IMR-90 (cell line): ENCODE measurements at regions not wholly inside any gene's neighbourhood (a gene's known extent, or its start where the extent isn't known, plus 50 kb on each side); places are given as distances from the start of the nearest gene placed in this dataset.

Source experiments
- ATAC-seq: fragments of 200-7000 bp; cut with Tn5 transposase; 2 replicates; pipeline ENCODE4 v1.9.1; 2020; ENCODE audit warnings: low read depth, mild to moderate bottlenecking, moderate library complexity
- BruUV-seq: library from RNA; stranded (reverse); fragments of 400-500 nt; replicated peaks from 2 replicates; lab custom pipeline; 2021; lab: Mats Ljungman, UMichigan
- CTCF ChIA-PET: fragments of 300-600 bp; formaldehyde crosslinking; extraction: SDS; loops from one replicate; lab custom pipeline; 2021; ENCODE audit warnings: antibody characterized with exemption; lab: Yijun Ruan, JAX
- POLR2A ChIA-PET: fragments of 300-600 bp; sonication (Branson Sonifier 250); formaldehyde crosslinking; loops from one replicate; lab custom pipeline; 2022; ENCODE audit warnings: antibody characterized with exemption; ENCODE audit not compliant: unreplicated experiment; lab: Charles Lee
- DNase-seq: peaks from one replicate; pipeline ENCODE4 v3.0.0; 2013
- H2AFZ ChIP-seq: replicated peaks from 2 replicates; pipeline ENCODE3; 2013; ENCODE audit warnings: low read length, mild to moderate bottlenecking; ENCODE audit not compliant: poor library complexity
- H2AK5ac ChIP-seq: 2 replicates; pipeline ENCODE4 v1.6.1; 2013; ENCODE audit warnings: low read depth, low read length, inconsistent platforms
- H2AK9ac ChIP-seq: replicated peaks from 2 replicates; pipeline ENCODE3; 2013; ENCODE audit warnings: mild to moderate bottlenecking, low read depth, low read length, moderate library complexity; ENCODE audit not compliant: poor library complexity
- H2BK120ac ChIP-seq: 2 replicates; pipeline ENCODE4 v1.6.1; 2013; ENCODE audit warnings: low read depth, low read length, inconsistent platforms
- H2BK15ac ChIP-seq: 3 replicates; pipeline ENCODE4 v1.6.1; 2013; ENCODE audit warnings: low read depth, low read length, inconsistent platforms
- H2BK20ac ChIP-seq: 2 replicates; pipeline ENCODE4 v1.6.1; 2013; ENCODE audit warnings: low read depth, mild to moderate bottlenecking, inconsistent platforms, low read length, moderate library complexity
- H2BK5ac ChIP-seq: 2 replicates; pipeline ENCODE4 v1.6.1; 2013; ENCODE audit warnings: mild to moderate bottlenecking, low read depth, low read length, inconsistent platforms; ENCODE audit not compliant: poor library complexity, severe bottlenecking
- H3K14ac ChIP-seq: replicated peaks from 2 replicates; pipeline ENCODE4 v1.6.1; 2013; ENCODE audit warnings: low read depth, low read length, inconsistent platforms
- H3K18ac ChIP-seq: 2 replicates; pipeline ENCODE4 v1.6.1; 2013; ENCODE audit warnings: low read depth, low read length, control low read depth
- H3K23ac ChIP-seq: 2 replicates; pipeline ENCODE4 v1.6.1; 2013; ENCODE audit warnings: low read depth, low read length, inconsistent platforms
- H3K27ac ChIP-seq: 2 replicates; pipeline ENCODE4 v1.5.1; 2013; ENCODE audit warnings: mild to moderate bottlenecking, control low read depth, low read length; ENCODE audit not compliant: insufficient read depth
- H3K27me3 ChIP-seq: 2 replicates; pipeline ENCODE4 v1.6.1; 2013; ENCODE audit warnings: low read length; ENCODE audit not compliant: control insufficient read depth, insufficient read depth
- H3K36me3 ChIP-seq: 2 replicates; pipeline ENCODE4 v1.6.1; 2013; ENCODE audit warnings: low read length, mixed read lengths; ENCODE audit not compliant: control insufficient read depth, insufficient read depth
- H3K4ac ChIP-seq: 2 replicates; pipeline ENCODE4 v1.6.1; 2013; ENCODE audit warnings: low read depth, low read length, inconsistent platforms
- H3K4me1 ChIP-seq: 2 replicates; pipeline ENCODE4 v1.6.1; 2013; ENCODE audit warnings: low read length, mixed read lengths; ENCODE audit not compliant: control insufficient read depth, insufficient read depth
- H3K4me2 ChIP-seq: 2 replicates; pipeline ENCODE4 v1.6.1; 2013; ENCODE audit warnings: low read depth, mild to moderate bottlenecking, control low read depth, low read length, moderate library complexity
- H3K4me3 ChIP-seq: 2 replicates; pipeline ENCODE4 v1.5.1; 2013; ENCODE audit warnings: low read depth, mild to moderate bottlenecking, control low read depth, low read length, moderate library complexity; ENCODE audit not compliant: insufficient read depth
- H3K56ac ChIP-seq: 2 replicates; pipeline ENCODE4 v1.6.1; 2013; ENCODE audit warnings: low read length, inconsistent platforms; ENCODE audit not compliant: insufficient read depth; ENCODE audit errors: extremely low read depth
- H3K79me1 ChIP-seq, 2 experiments: 2 replicates each; pipeline ENCODE4 v1.6.1; 2013; ENCODE audit warnings: low read length in 2 of 2, inconsistent platforms in 1 of 2, low read depth in 1 of 2
- H3K9ac ChIP-seq: 2 replicates; pipeline ENCODE4 v1.6.1; 2013; ENCODE audit warnings: low read depth, low read length, control low read depth
- H3K9me1 ChIP-seq: 2 replicates; pipeline ENCODE4 v1.6.1; 2013; ENCODE audit warnings: low read length, inconsistent platforms; ENCODE audit not compliant: insufficient read depth
- H3K9me3 ChIP-seq: 2 replicates; pipeline ENCODE4 v1.6.1; 2013; ENCODE audit warnings: low read length; ENCODE audit not compliant: control insufficient read depth, insufficient read depth
- H4K20me1 ChIP-seq: 2 replicates; pipeline ENCODE4 v1.6.1; 2013; ENCODE audit warnings: low read length, inconsistent platforms; ENCODE audit not compliant: insufficient read depth
- H4K5ac ChIP-seq: 2 replicates; pipeline ENCODE4 v1.6.1; 2013; ENCODE audit warnings: mild to moderate bottlenecking, low read depth, low read length, control low read depth
- H4K8ac ChIP-seq, 2 experiments: 2 replicates each; pipeline ENCODE4 v1.6.1; 2013; ENCODE audit warnings: low read depth in 2 of 2, low read length in 2 of 2, control low read depth in 1 of 2, inconsistent platforms in 1 of 2
- H4K91ac ChIP-seq: 2 replicates; pipeline ENCODE4 v1.6.1; 2013; ENCODE audit warnings: low read depth, low read length, inconsistent platforms; ENCODE audit not compliant: insufficient read depth
- BHLHE40 ChIP-seq: fragments of 150-350 bp; IDR thresholded peaks from 2 replicates; pipeline ENCODE4 v1.6.1; 2016; ENCODE audit warnings: mild to moderate bottlenecking, low read depth, low read length
- CEBPB ChIP-seq: IDR thresholded peaks from 2 replicates; pipeline ENCODE4 v1.6.1; 2012; ENCODE audit warnings: low read depth, low read length, improper control_type of control experiment
- CHD1 ChIP-seq: IDR thresholded peaks from 2 replicates; pipeline ENCODE4 v1.6.1; 2012; ENCODE audit warnings: low read depth, low read length, improper control_type of control experiment
- CTCF ChIP-seq: conservative IDR thresholded peaks from 2 replicates; pipeline ENCODE4 v1.5.1; 2012; ENCODE audit warnings: mild to moderate bottlenecking, low read depth, low read length, improper control_type of control experiment
- FOS ChIP-seq: fragments of 150-350 bp; IDR thresholded peaks from 2 replicates; pipeline ENCODE4 v1.6.1; 2016; ENCODE audit warnings: low read depth, low read length
- MAFK ChIP-seq: IDR thresholded peaks from 2 replicates; pipeline ENCODE4 v1.6.1; 2012; ENCODE audit warnings: low read depth, low read length, improper control_type of control experiment
- MAZ ChIP-seq: IDR thresholded peaks from 2 replicates; pipeline ENCODE4 v1.6.1; 2012; ENCODE audit warnings: low read depth, mild to moderate bottlenecking, low read length, improper control_type of control experiment, moderate library complexity, borderline replicate concordance
- MXI1 ChIP-seq: IDR thresholded peaks from 2 replicates; pipeline ENCODE4 v1.6.1; 2012; ENCODE audit warnings: low read depth, mild to moderate bottlenecking, low read length, moderate library complexity, borderline replicate concordance
- POLR2A ChIP-seq: IDR thresholded peaks from 2 replicates; pipeline ENCODE4 v1.6.1; 2012; ENCODE audit warnings: mild to moderate bottlenecking, low read depth, low read length
- RAD21 ChIP-seq: IDR thresholded peaks from 2 replicates; pipeline ENCODE4 v1.6.1; 2012; ENCODE audit warnings: low read length, improper control_type of control experiment
- WGBS, 2 experiments: methylation state at CpG; one replicate each; pipeline versions ENCODE4 v1.1.5 to v1.1.7; 2013; ENCODE audit warnings: missing lambda C conversion rate in 2 of 2; ENCODE audit not compliant: insufficient read length in 1 of 2; ENCODE audit errors: extremely low coverage in 2 of 2; 5-methylcytosine and 5-hydroxymethylcytosine counted together
- dilution Hi-C: fragments of 300-500 bp; cut with HindIII; formaldehyde crosslinking; loops from one replicate; pipeline ENCODE4 v1.14.3; 2018; ENCODE audit warnings: low sequenced_read_pairs; ENCODE audit not compliant: unreplicated experiment
- in situ Hi-C: fragments of 300-500 bp; cut with MboI; formaldehyde crosslinking; loops from 3 replicates; pipeline ENCODE4 v1.14.3; 2019; ENCODE audit warnings: low sequenced_read_pairs, inconsistent platforms, mixed read lengths
- intact Hi-C: fragments of 100-400 bp; cut with micrococcal nuclease; formaldehyde crosslinking; loops from 2 replicates; pipeline ENCODE4 v1.10.0; 2022

GRCh38 chr14:76958980-76959710 is 69.4 kb downstream of the IRF2BPL start:
- peak overlapping the region; percentile 66 for H3K27ac ChIP-seq
- no peaks in the 10 kb centered on the region for H3K27me3 ChIP-seq
- 53% methylated on average over 3 of the region's 8 CpGs; no CpG with 5 or more reads in 1 of the 2 experiments for WGBS, 2 experiments
- H3K9me1 ChIP-seq = peaks cover 17% of the 10 kb centered on the region; the same call in 1 of the 2 replicates
- peak overlapping the region; percentile 98 for H4K91ac ChIP-seq
- ATAC-seq = peak; percentile 25
- no peaks in the 10 kb centered on the region for H3K9me3 ChIP-seq
- in situ Hi-C loops (no loop called here), intact Hi-C loops (no loop called here), dilution Hi-C loops (no loop called here)
- peak overlapping the region; percentile 57; the same call in 1 of the 2 replicates for H3K4me2 ChIP-seq
- H3K14ac ChIP-seq = peak overlapping the region; percentile 98
- H3K4me1 ChIP-seq = peaks cover 40% of the 10 kb centered on the region
- TF ChIP-seq MAFK (no peak), CHD1 (no peak), BHLHE40 (no peak), POLR2A (peak; percentile 7; the same call in 1 of the 2 replicates), MXI1 (peak; percentile 15; the same call in 1 of the 2 replicates), RAD21 (no peak), FOS (peak; percentile 79), CEBPB (no peak), CTCF (no peak), MAZ (0 out of 2 replicates have a peak, but pooled peaks have one; percentile 38)
- H4K5ac ChIP-seq = peak overlapping the region; percentile 85
- peak overlapping the region; percentile 100 for H3K4ac ChIP-seq
- no peaks in the 10 kb centered on the region for H4K20me1 ChIP-seq
- H3K36me3 ChIP-seq = no peaks in the 10 kb centered on the region
- ChIA-PET CTCF (interaction anchor here (0.6 to 1.6 kb wide), 2 partner anchors 41 to 43 kb away, joined by 3 to 5 read pairs; no protein-coding TSS in a partner anchor), POLR2A (interaction anchor here (0.6 kb wide), 1 partner anchor 170 kb away, joined by 4 read pairs; no protein-coding TSS in a partner anchor)
- peak overlapping the region; percentile 99 for H2BK20ac ChIP-seq
- peak overlapping the region; percentile 98 for H2BK5ac ChIP-seq
- H4K8ac ChIP-seq = peak overlapping the region; percentile 88 to 98
- H3K4me3 ChIP-seq = no peak overlapping the region
- H3K23ac ChIP-seq = peak overlapping the region; percentile 99
- no TSS peak for BruUV-seq
- H2AK5ac ChIP-seq = peak overlapping the region; percentile 98
- peak; percentile 72 for DNase-seq
- H2BK15ac ChIP-seq = peak overlapping the region; percentile 100
- H3K79me1 ChIP-seq = peaks cover 7 to 45% of the 10 kb centered on the region in 2 experiments; a peak in 3 of 4 replicates
- peak overlapping the region; percentile 99 for H2BK120ac ChIP-seq
- peak overlapping the region; percentile 30; the same call in 1 of the 2 replicates for H3K9ac ChIP-seq
- peak overlapping the region; percentile 97 for H2AK9ac ChIP-seq
- peak overlapping the region; percentile 88 for H2AFZ ChIP-seq
- H3K18ac ChIP-seq = peak overlapping the region; percentile 86
- peak overlapping the region; percentile 86 for H3K56ac ChIP-seq
